Naive thymus-derived CD4-positive, alpha-beta T cell (primary cell): ENCODE measurements at regions not wholly inside any gene's neighbourhood (a gene's known extent, or its start where the extent isn't known, plus 50 kb on each side); places are given as distances from the start of the nearest gene placed in this dataset.
A peak's percentile ranks its signal among the peaks of the same experiment; 100 is the strongest.

Experiments
- ATAC-seq: fragments of 150-1000 bp; cut with Tn5 transposase; 2 replicates; pipeline ENCODE4 v1.10.0; 2021; ENCODE audit warnings: mild to moderate bottlenecking, moderate library complexity
- CTCF ChIA-PET: fragments of 350-600 bp; sonication (Branson Sonifier 250); formaldehyde crosslinking; loops from one replicate; lab custom pipeline; 2021; ENCODE audit warnings: antibody characterized with exemption; lab: Charles Lee
- POLR2A ChIA-PET: fragments of 350-600 bp; sonication (Branson Sonifier 250); formaldehyde crosslinking; loops from one replicate; lab custom pipeline; 2021; ENCODE audit warnings: antibody characterized with exemption, inconsistent platforms; lab: Charles Lee
- DNase-seq, 9 donors: peaks; one replicate each; pipeline versions ENCODE4 v3.0.0 to v3.0.0-alpha.2; 2020 to 2022; ENCODE audit warnings: mixed read lengths in 1 of 9
- H3K27ac ChIP-seq: one replicate; pipeline ENCODE4 v1.7.0; 2013; ENCODE audit warnings: mild to moderate bottlenecking, low read depth, low read length, moderate library complexity
- H3K27me3 ChIP-seq, 2 donors: one replicate each; pipeline ENCODE4 v1.7.0; 2013; ENCODE audit warnings: low read length in 2 of 2, mild to moderate bottlenecking in 2 of 2, moderate library complexity in 2 of 2; ENCODE audit not compliant: control insufficient read depth in 2 of 2, insufficient read depth in 2 of 2
- H3K36me3 ChIP-seq, 3 experiments: 1 replicate in 2 of 3; 2 replicates in 1 of 3; pipeline ENCODE4 v1.7.0; 2013; ENCODE audit warnings: low read length in 3 of 3, mild to moderate bottlenecking in 3 of 3, moderate library complexity in 1 of 3; ENCODE audit not compliant: insufficient read depth in 3 of 3, control insufficient read depth in 2 of 3
- H3K4me1 ChIP-seq, 2 donors: one replicate each; pipeline ENCODE4 v1.7.0; 2013; ENCODE audit warnings: low read length in 2 of 2, mild to moderate bottlenecking in 2 of 2, moderate library complexity in 1 of 2; ENCODE audit not compliant: control insufficient read depth in 2 of 2, insufficient read depth in 2 of 2
- H3K4me3 ChIP-seq: 2 replicates; pipeline ENCODE4 v1.7.0; 2013; ENCODE audit warnings: mild to moderate bottlenecking, low read length
- H3K9me3 ChIP-seq, 3 experiments: 1 replicate in 2 of 3; 2 replicates in 1 of 3; pipeline ENCODE4 v1.7.0; 2013; ENCODE audit warnings: low read length in 3 of 3; ENCODE audit not compliant: control insufficient read depth in 2 of 3
- H3K27ac Mint-ChIP-seq, 9 donors: one replicate each; pipeline ENCODE4 v1.8.0; 2020 to 2022; ENCODE audit warnings: mixed read lengths in 9 of 9, mild to moderate bottlenecking in 8 of 9, moderate library complexity in 5 of 9, inconsistent platforms in 2 of 9
- H3K27me3 Mint-ChIP-seq, 5 donors: one replicate each; pipeline ENCODE4 v1.8.0; 2021 to 2022; ENCODE audit warnings: mixed read lengths in 5 of 5, mild to moderate bottlenecking in 1 of 5
- H3K36me3 Mint-ChIP-seq, 5 donors: one replicate each; pipeline ENCODE4 v1.8.0; 2020 to 2022; ENCODE audit warnings: mixed read lengths in 5 of 5, mild to moderate bottlenecking in 3 of 5, inconsistent platforms in 1 of 5
- H3K4me1 Mint-ChIP-seq, 7 donors: one replicate each; pipeline ENCODE4 v1.8.0; 2020 to 2022; ENCODE audit warnings: mixed read lengths in 7 of 7, mild to moderate bottlenecking in 3 of 7, inconsistent platforms in 1 of 7
- H3K4me3 Mint-ChIP-seq, 10 donors: one replicate each; pipeline ENCODE4 v1.8.0; 2020 to 2022; ENCODE audit warnings: mild to moderate bottlenecking in 10 of 10, mixed read lengths in 10 of 10, moderate library complexity in 6 of 10, inconsistent platforms in 2 of 10
- H3K9me3 Mint-ChIP-seq, 11 donors: one replicate each; pipeline ENCODE4 v1.8.0; 2020 to 2022; ENCODE audit warnings: mixed read lengths in 11 of 11, mild to moderate bottlenecking in 4 of 11, inconsistent platforms in 1 of 11, moderate library complexity in 1 of 11
- intact Hi-C, 2 donors: fragments of 100-400 bp; cut with micrococcal nuclease; formaldehyde crosslinking; loops; one replicate each; pipeline ENCODE4 v1.15.1; 2023

GRCh38 chr12:126384026-126384564, 1318.9 kb downstream of the AACS start:
- no peaks in the 10 kb centered on the region for H3K4me1 ChIP-seq
- no peaks in the 10 kb centered on the region for H3K9me3 ChIP-seq
- H3K4me3 ChIP-seq, result no peak overlapping the region
- H3K27ac ChIP-seq, result no peak overlapping the region
- Mint-ChIP-seq H3K27me3 (no peaks in the 10 kb centered on the region), H3K4me3 (peak overlapping the region in 7 of 10 donors; percentile 45 to 85 (median 53)), H3K9me3 (peaks cover 0 to 13% (median 4%) of the 10 kb centered on the region in 11 donors), H3K27ac (peak overlapping the region in 7 of 9 donors; percentile 39 to 89 (median 85)), H3K36me3 (peaks cover 0 to 3% (median 0%) of the 10 kb centered on the region in 5 donors), H3K4me1 (peaks cover 0 to 48% (median 23%) of the 10 kb centered on the region in 7 donors)
- ChIA-PET CTCF (no interaction called here), POLR2A (interaction anchor here (0.6 kb wide), 1 partner anchor 142 kb away, joined by 3 read pairs; no protein-coding TSS in a partner anchor)
- H3K27me3 ChIP-seq, result no peaks in the 10 kb centered on the region
- DNase-seq (peak in 6 of 9 donors; percentile 3 to 65 (median 17)), ATAC-seq (peak; percentile 63)
- intact Hi-C loops, result no loop called here
- H3K36me3 ChIP-seq, result no peaks in the 10 kb centered on the region

GRCh38 chr12:126385785-126386184, 1320.5 kb downstream of the AACS start:
- Histone ChIP-seq H3K4me3 (no peak overlapping the region), H3K27me3 (no peaks in the 10 kb centered on the region), H3K9me3 (no peaks in the 10 kb centered on the region), H3K27ac (no peak overlapping the region), H3K4me1 (no peaks in the 10 kb centered on the region), H3K36me3 (no peaks in the 10 kb centered on the region)
- Mint-ChIP-seq H3K27ac (peak overlapping the region in 5 of 9 donors; percentile 64 to 89 (median 87)), H3K4me1 (peaks cover 0 to 62% (median 23%) of the 10 kb centered on the region in 7 donors), H3K4me3 (peak overlapping the region in 2 of 10 donors; percentile 27 to 85), H3K9me3 (peaks cover 0 to 14% (median 4%) of the 10 kb centered on the region in 11 donors), H3K27me3 (no peaks in the 10 kb centered on the region), H3K36me3 (peaks cover 0 to 3% (median 0%) of the 10 kb centered on the region in 5 donors)
- CTCF ChIA-PET, result no interaction called here
- DNase-seq (no peak), ATAC-seq (no peak)
- intact Hi-C loops, result no loop called here
- POLR2A ChIA-PET, result no interaction called here

DNA sequence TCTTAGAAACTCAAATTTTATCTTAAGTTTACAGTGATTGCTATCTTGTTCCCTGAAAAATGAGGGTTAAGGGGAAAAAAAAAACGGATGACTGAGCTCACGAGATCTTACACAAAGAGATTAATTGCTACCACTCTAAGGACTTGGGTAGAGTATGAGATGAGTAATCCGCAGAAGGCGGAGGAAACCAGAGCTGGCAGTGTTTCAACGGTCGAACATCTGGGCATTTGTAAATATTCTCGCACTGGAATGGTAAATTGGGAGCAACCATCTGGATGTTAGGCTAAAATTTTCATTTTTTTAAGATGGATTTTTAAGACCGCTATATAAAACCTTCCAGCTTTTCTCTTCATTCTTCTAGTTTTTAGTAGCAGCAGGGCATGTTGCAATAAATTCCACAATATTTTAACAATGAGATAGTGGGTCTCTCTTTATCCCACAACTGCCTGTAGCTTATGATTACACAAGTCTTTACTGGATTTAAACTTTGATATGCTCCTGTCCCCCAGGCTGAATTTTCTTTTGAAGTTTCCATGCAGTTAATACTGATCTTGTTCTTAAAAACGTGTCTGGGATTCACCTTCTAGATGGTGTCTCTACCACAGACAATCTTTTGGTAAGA, 1324.1 kb downstream of the AACS start:
- no peak for ATAC-seq

GRCh38 chr12:126389961-126390360, 1324.7 kb downstream of the AACS start:
- DNase-seq (no peak), ATAC-seq (no peak)
- POLR2A ChIA-PET, result no interaction called here
- Mint-ChIP-seq H3K4me3 (no peak overlapping the region), H3K4me1 (peaks cover 0 to 53% (median 15%) of the 10 kb centered on the region in 7 donors), H3K27me3 (no peaks in the 10 kb centered on the region), H3K27ac (peak overlapping the region in 1 of 9 donors; percentile 28), H3K36me3 (peaks cover 0 to 3% (median 0%) of the 10 kb centered on the region in 5 donors), H3K9me3 (peaks cover 0 to 9% (median 2%) of the 10 kb centered on the region in 11 donors)
- CTCF ChIA-PET, result no interaction called here
- no peak overlapping the region for H3K4me3 ChIP-seq
- H3K27me3 ChIP-seq, result no peaks in the 10 kb centered on the region
- intact Hi-C loops, result no loop called here
- H3K4me1 ChIP-seq, result no peaks in the 10 kb centered on the region
- no peaks in the 10 kb centered on the region for H3K36me3 ChIP-seq
- H3K9me3 ChIP-seq, result no peaks in the 10 kb centered on the region
- H3K27ac ChIP-seq, result no peak overlapping the region

More for the DNA sequence above, 1324.1 kb downstream of the AACS start:
- no peaks in the 10 kb centered on the region for H3K9me3 ChIP-seq
- ChIA-PET POLR2A (no interaction called here), CTCF (no interaction called here)
- Mint-ChIP-seq H3K4me3 (no peak overlapping the region), H3K27me3 (no peaks in the 10 kb centered on the region), H3K4me1 (peaks cover 0 to 58% (median 16%) of the 10 kb centered on the region in 7 donors), H3K9me3 (peaks cover 0 to 9% (median 0%) of the 10 kb centered on the region in 11 donors), H3K36me3 (peaks cover 0 to 3% (median 0%) of the 10 kb centered on the region in 5 donors), H3K27ac (no peak overlapping the region)
- intact Hi-C loops, result no loop called here
- H3K36me3 ChIP-seq, result no peaks in the 10 kb centered on the region
- DNase-seq, result no peak
- H3K4me1 ChIP-seq, result no peaks in the 10 kb centered on the region
- H3K4me3 ChIP-seq, result no peak overlapping the region
- H3K27ac ChIP-seq, result no peak overlapping the region
- no peaks in the 10 kb centered on the region for H3K27me3 ChIP-seq

DNA sequence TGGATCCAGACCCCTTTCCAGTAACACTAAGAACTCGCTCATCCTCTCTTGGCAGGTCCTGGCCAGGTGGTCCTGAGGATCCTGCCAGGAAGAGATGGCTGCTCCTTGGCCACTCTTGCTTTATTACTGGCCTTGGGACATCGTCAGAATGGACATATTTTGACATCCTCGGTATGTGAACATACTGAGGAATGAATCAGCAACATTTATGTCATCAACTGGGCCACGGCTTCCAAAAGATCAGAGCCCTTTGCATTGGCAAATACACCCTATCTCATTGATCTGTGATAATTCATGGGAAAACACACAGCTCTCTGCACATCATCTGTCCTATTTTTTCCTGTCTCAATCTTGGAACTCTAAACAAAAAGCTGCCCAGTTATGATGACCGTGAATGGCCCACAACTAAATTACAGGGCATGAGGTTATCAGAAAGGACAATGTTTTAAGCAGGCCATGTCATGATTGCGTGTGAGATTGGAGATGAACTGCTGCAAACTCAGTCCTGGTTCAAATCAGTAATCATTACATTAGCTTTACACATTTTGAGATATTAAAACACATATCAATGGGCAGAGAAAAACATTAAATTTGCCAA, 1325.8 kb downstream of the AACS start:
- Mint-ChIP-seq H3K4me3 (no peak overlapping the region), H3K4me1 (peaks cover 0 to 48% (median 5%) of the 10 kb centered on the region in 7 donors), H3K9me3 (peaks cover 0 to 9% (median 0%) of the 10 kb centered on the region in 11 donors), H3K27me3 (no peaks in the 10 kb centered on the region), H3K36me3 (peaks cover 0 to 3% (median 0%) of the 10 kb centered on the region in 5 donors), H3K27ac (no peak overlapping the region)
- ChIA-PET CTCF (no interaction called here), POLR2A (no interaction called here)
- ATAC-seq, result no peak
- Histone ChIP-seq H3K4me3 (no peak overlapping the region), H3K27ac (no peak overlapping the region), H3K27me3 (no peaks in the 10 kb centered on the region), H3K36me3 (no peaks in the 10 kb centered on the region), H3K9me3 (no peaks in the 10 kb centered on the region), H3K4me1 (no peaks in the 10 kb centered on the region)
- no peak for DNase-seq
- intact Hi-C loops, result no loop called here

DNA sequence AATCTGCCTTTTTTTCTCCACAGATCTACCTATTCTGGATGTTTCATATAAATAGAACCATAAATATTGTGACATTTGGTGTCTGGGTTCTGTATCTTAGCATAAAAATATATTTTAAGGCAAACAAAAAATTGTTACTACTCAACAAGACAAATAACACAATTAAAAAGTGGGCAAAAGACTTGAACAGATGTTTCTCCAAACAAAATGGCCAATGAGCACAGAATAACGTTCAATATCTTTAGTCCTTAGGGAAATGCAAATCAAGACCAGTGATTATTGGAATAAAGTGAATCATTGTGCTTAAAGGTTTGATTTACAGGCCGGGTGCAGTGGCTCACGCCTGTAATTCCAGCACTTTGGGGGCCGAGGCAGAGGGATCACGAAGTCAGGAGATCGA, 1331.3 kb downstream of the AACS start:
- no peak for DNase-seq
- no peaks in the 10 kb centered on the region for H3K27me3 Mint-ChIP-seq
- Histone ChIP-seq H3K27me3 (no peaks in the 10 kb centered on the region), H3K36me3 (no peaks in the 10 kb centered on the region), H3K9me3 (no peaks in the 10 kb centered on the region), H3K4me3 (no peak overlapping the region), H3K4me1 (no peaks in the 10 kb centered on the region), H3K27ac (no peak overlapping the region)
- H3K4me1 Mint-ChIP-seq, result peaks cover 0 to 38% (median 8%) of the 10 kb centered on the region in 7 donors
- no peaks in the 10 kb centered on the region for H3K36me3 Mint-ChIP-seq
- POLR2A ChIA-PET, result no interaction called here
- CTCF ChIA-PET, result no interaction called here
- intact Hi-C loops, result no loop called here
- H3K4me3 Mint-ChIP-seq, result no peak overlapping the region
- H3K9me3 Mint-ChIP-seq, result peaks cover 0 to 6% (median 2%) of the 10 kb centered on the region in 11 donors
- no peak overlapping the region for H3K27ac Mint-ChIP-seq
- no peak for ATAC-seq
